SK-N-SH treated with all-trans-retinoic acid at 6 μM for 48 hours (cell line): ENCODE measurements at regions not wholly inside any gene's neighbourhood (a gene's known extent, or its start where the extent isn't known, plus 50 kb on each side); places are given as distances from the start of the nearest gene placed in this dataset.

Source experiments
- ATAC-seq: fragments of 200-7000 bp; cut with Tn5 transposase; 3 replicates; pipeline ENCODE4 v1.9.1; 2020; ENCODE audit warnings: mild to moderate bottlenecking, moderate library complexity
- BACH2 ChIP-seq: fragments of 250-450 bp; sonication (Bioruptor Pico); IDR thresholded peaks from 2 replicates; pipeline ENCODE4 v1.9.0; 2021; ENCODE audit warnings: mild to moderate bottlenecking, borderline replicate concordance
- ESRRG ChIP-seq: fragments of 250-450 bp; sonication (Bioruptor Pico); IDR thresholded peaks from 2 replicates; pipeline ENCODE4 v1.6.1; 2021; ENCODE audit warnings: mild to moderate bottlenecking
- GLIS3 ChIP-seq: fragments of 250-450 bp; sonication (Bioruptor Pico); IDR thresholded peaks from 2 replicates; pipeline ENCODE4 v1.5.0; 2020; ENCODE audit warnings: mild to moderate bottlenecking, moderate library complexity
- ISL1 ChIP-seq: fragments of 250-450 bp; sonication (Bioruptor Pico); IDR thresholded peaks from 2 replicates; pipeline ENCODE4 v2.1.2; 2022; ENCODE audit warnings: mild to moderate bottlenecking, moderate library complexity
- OSR1 ChIP-seq: fragments of 250-450 bp; sonication (Bioruptor Pico); IDR thresholded peaks from 2 replicates; pipeline ENCODE4 v1.8.0; 2022; ENCODE audit warnings: moderate library complexity, mild to moderate bottlenecking, inconsistent platforms
- PATZ1 ChIP-seq: fragments of 250-450 bp; sonication (Bioruptor Pico); IDR thresholded peaks from 2 replicates; pipeline ENCODE4 v1.8.0; 2020; ENCODE audit warnings: mild to moderate bottlenecking, moderate library complexity, borderline replicate concordance
- PPARA ChIP-seq: fragments of 250-450 bp; sonication (Bioruptor Pico); IDR thresholded peaks from 2 replicates; pipeline ENCODE4 v1.5.0; 2020; ENCODE audit warnings: mild to moderate bottlenecking, borderline replicate concordance
- RARB ChIP-seq: fragments of 250-450 bp; sonication (Bioruptor Pico); IDR thresholded peaks from 2 replicates; pipeline ENCODE4 v1.8.0; 2021; ENCODE audit warnings: mild to moderate bottlenecking, moderate library complexity
- SNAI2 ChIP-seq: fragments of 250-450 bp; sonication (Bioruptor Pico); IDR thresholded peaks from 2 replicates; pipeline ENCODE4 v1.5.0; 2020; ENCODE audit warnings: mild to moderate bottlenecking, moderate library complexity
- TOX ChIP-seq: fragments of 250-450 bp; sonication (Bioruptor Pico); IDR thresholded peaks from 2 replicates; pipeline ENCODE4 v1.8.0; 2021; ENCODE audit warnings: mild to moderate bottlenecking, moderate library complexity, borderline replicate concordance
- TSHZ2 ChIP-seq: fragments of 250-450 bp; sonication (Bioruptor Pico); IDR thresholded peaks from 2 replicates; pipeline ENCODE4 v1.5.0; 2020; ENCODE audit warnings: mild to moderate bottlenecking, moderate library complexity
- ZC3H10 ChIP-seq: fragments of 250-450 bp; sonication (Bioruptor Pico); IDR thresholded peaks from 2 replicates; pipeline ENCODE4 v1.5.1; 2021; ENCODE audit warnings: mild to moderate bottlenecking, moderate library complexity
- ZFP3 ChIP-seq: fragments of 250-450 bp; sonication (Bioruptor Pico); IDR thresholded peaks from 2 replicates; pipeline ENCODE4 v1.5.0; 2020; ENCODE audit warnings: mild to moderate bottlenecking, moderate library complexity
- ZFP30 ChIP-seq: fragments of 450-650 bp; formaldehyde crosslinking; IDR thresholded peaks from 2 replicates; pipeline ENCODE4 v1.5.0; 2022; ENCODE audit warnings: mild to moderate bottlenecking, moderate library complexity
- ZNF565 ChIP-seq: fragments of 450-650 bp; formaldehyde crosslinking; conservative IDR thresholded peaks from 2 replicates; pipeline ENCODE4 v1.5.0; 2020; ENCODE audit warnings: low read depth, mild to moderate bottlenecking, moderate library complexity
- ZNF70 ChIP-seq: fragments of 450-650 bp; formaldehyde crosslinking; IDR thresholded peaks from 2 replicates; pipeline ENCODE4 v1.5.0; 2020; ENCODE audit warnings: mild to moderate bottlenecking, moderate library complexity
- ZNF8 ChIP-seq: fragments of 450-650 bp; formaldehyde crosslinking; IDR thresholded peaks from 2 replicates; pipeline ENCODE4 v1.5.0; 2020; ENCODE audit warnings: mild to moderate bottlenecking, moderate library complexity
- TF ChIP-seq, protein P1 (sequence below): fragments of 250-450 bp; sonication (Bioruptor Pico); IDR thresholded peaks from 2 replicates; pipeline ENCODE4 v1.8.0; 2021; ENCODE audit warnings: low read depth, mild to moderate bottlenecking, moderate library complexity, borderline replicate concordance
- TF ChIP-seq, protein P2 (sequence below): fragments of 250-450 bp; sonication (Bioruptor Pico); IDR thresholded peaks from 2 replicates; pipeline ENCODE4 v1.5.1; 2021; ENCODE audit warnings: mild to moderate bottlenecking, moderate library complexity
- TF ChIP-seq, protein P3 (sequence below): fragments of 250-450 bp; sonication (Bioruptor Pico); IDR thresholded peaks from 2 replicates; pipeline ENCODE4 v1.5.1; 2020; ENCODE audit warnings: low read depth, mild to moderate bottlenecking, moderate library complexity

DNA sequence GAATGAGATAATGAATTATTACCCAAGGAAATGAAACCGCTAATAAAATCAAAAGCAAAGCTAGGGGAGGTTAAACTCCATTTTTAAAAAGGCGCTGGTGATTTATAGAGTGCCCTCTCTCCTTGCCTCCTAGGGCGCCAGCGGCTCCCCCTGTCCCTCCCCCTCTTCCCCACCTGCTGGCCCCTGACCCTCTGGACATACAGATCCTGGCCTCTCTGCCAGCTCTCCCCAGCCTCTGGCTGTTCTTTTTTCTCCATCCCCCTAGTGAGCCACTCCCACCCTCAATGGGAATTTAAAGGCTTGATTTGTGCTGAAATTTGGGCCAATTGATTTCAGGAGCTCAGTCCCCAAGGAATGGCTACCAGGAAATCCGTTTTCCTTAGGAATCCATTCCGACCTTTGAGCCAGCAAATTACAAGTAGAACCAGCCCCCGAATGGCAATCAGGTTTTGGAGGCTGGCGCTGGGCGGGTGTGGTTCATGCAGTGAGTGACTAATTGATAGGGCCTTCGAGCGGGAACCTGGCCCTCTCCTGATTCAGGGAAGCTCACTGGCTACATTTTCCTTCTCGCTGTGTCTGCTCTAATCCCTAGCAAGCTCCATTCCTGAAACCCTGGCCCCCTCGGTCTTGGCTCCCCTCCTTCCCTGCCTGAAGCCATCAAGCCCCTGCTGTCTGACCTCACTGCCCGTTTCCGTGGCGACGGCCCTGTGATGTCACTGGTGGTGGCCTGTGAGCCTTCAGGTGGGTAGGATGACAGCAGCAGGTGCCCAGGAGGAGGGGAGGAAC, 141.9 kb upstream of the SDK2 start:
- TF ChIP-seq ESRRG (no peak), RARB (CRISPR knock-in tag) (no peak), PATZ1 (no peak), ZC3H10 (no peak), BACH2 (CRISPR knock-in tag) (no peak)
- TF ChIP-seq, protein P1, sequence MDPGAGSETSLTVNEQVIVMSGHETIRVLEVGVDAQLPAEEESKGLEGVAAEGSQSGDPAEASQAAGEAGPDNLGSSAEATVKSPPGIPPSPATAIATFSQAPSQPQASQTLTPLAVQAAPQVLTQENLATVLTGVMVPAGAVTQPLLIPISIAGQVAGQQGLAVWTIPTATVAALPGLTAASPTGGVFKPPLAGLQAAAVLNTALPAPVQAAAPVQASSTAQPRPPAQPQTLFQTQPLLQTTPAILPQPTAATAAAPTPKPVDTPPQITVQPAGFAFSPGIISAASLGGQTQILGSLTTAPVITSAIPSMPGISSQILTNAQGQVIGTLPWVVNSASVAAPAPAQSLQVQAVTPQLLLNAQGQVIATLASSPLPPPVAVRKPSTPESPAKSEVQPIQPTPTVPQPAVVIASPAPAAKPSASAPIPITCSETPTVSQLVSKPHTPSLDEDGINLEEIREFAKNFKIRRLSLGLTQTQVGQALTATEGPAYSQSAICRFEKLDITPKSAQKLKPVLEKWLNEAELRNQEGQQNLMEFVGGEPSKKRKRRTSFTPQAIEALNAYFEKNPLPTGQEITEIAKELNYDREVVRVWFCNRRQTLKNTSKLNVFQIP (CRISPR knock-in tag), result no peak
- TF ChIP-seq, protein P2, sequence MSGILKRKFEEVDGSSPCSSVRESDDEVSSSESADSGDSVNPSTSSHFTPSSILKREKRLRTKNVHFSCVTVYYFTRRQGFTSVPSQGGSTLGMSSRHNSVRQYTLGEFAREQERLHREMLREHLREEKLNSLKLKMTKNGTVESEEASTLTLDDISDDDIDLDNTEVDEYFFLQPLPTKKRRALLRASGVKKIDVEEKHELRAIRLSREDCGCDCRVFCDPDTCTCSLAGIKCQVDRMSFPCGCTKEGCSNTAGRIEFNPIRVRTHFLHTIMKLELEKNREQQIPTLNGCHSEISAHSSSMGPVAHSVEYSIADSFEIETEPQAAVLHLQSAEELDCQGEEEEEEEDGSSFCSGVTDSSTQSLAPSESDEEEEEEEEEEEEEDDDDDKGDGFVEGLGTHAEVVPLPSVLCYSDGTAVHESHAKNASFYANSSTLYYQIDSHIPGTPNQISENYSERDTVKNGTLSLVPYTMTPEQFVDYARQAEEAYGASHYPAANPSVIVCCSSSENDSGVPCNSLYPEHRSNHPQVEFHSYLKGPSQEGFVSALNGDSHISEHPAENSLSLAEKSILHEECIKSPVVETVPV (CRISPR knock-in tag), result no peak
- ATAC-seq, result no peak

GRCh38 chr17:73787076-73788059, 143.1 kb upstream of the SDK2 start:
- TF ChIP-seq TOX (CRISPR knock-in tag), result no peak
- no peak for TF ChIP-seq TSHZ2 (CRISPR knock-in tag)
- TF ChIP-seq, protein P3, sequence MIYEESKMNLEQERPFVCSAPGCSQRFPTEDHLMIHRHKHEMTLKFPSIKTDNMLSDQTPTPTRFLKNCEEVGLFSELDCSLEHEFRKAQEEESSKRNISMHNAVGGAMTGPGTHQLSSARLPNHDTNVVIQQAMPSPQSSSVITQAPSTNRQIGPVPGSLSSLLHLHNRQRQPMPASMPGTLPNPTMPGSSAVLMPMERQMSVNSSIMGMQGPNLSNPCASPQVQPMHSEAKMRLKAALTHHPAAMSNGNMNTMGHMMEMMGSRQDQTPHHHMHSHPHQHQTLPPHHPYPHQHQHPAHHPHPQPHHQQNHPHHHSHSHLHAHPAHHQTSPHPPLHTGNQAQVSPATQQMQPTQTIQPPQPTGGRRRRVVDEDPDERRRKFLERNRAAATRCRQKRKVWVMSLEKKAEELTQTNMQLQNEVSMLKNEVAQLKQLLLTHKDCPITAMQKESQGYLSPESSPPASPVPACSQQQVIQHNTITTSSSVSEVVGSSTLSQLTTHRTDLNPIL, result no peak
- TF ChIP-seq OSR1 (CRISPR knock-in tag), result no peak
- TF ChIP-seq, protein P1 (CRISPR knock-in tag), result no peak
- no peak for TF ChIP-seq ISL1 (CRISPR knock-in tag)
- TF ChIP-seq SNAI2 (CRISPR knock-in tag), result no peak
- no peak for TF ChIP-seq PPARA (CRISPR knock-in tag)
- TF ChIP-seq ZNF565 (CRISPR knock-in tag), result no peak
- no peak for TF ChIP-seq ZC3H10
- TF ChIP-seq ZNF70, result no peak
- no peak for TF ChIP-seq ZFP3 (CRISPR knock-in tag)
- TF ChIP-seq, protein P2 (CRISPR knock-in tag), result no peak
- TF ChIP-seq ZNF8 (CRISPR knock-in tag), result no peak
- no peak for TF ChIP-seq GLIS3 (CRISPR knock-in tag)
- no peak for TF ChIP-seq ZFP30 (CRISPR knock-in tag)
- ATAC-seq, result no peak
